Peyer's patch (tissue), 4 donors: ENCODE measurements at regions not wholly inside any gene's neighbourhood (a gene's known extent, or its start where the extent isn't known, plus 50 kb on each side); places are given as distances from the start of the nearest gene placed in this dataset.

Experiments
- DNase-seq, 3 donors: peaks; one replicate each; pipeline ENCODE4 v3.0.0-alpha.2; 2017 to 2019
- H3K27ac ChIP-seq, 4 donors: fragments of 200-600 bp; sonication (generic); one replicate each; pipeline ENCODE4 v1.5.1; 2016 to 2019
- H3K27me3 ChIP-seq, 2 donors: fragments of 200-600 bp; sonication (generic); one replicate each; pipeline ENCODE4 v1.5.1; 2019
- H3K36me3 ChIP-seq, 3 donors: fragments of 200-600 bp; sonication (generic); one replicate each; pipeline ENCODE4 v1.5.1; 2016 to 2019
- H3K4me1 ChIP-seq, 4 donors: fragments of 200-600 bp; sonication (generic); one replicate each; pipeline ENCODE4 v1.5.1; 2016 to 2019
- H3K4me3 ChIP-seq, 4 donors: fragments of 200-600 bp; sonication (generic); 1 replicate in 3 of 4; 2 replicates in 1 of 4; pipeline ENCODE4 v1.5.1; 2016 to 2019; ENCODE audit warnings: mild to moderate bottlenecking in 1 of 4
- H3K9me3 ChIP-seq, 4 donors: fragments of 200-600 bp; sonication (generic); one replicate each; pipeline ENCODE4 v1.5.1; 2016 to 2019; ENCODE audit warnings: mild to moderate bottlenecking in 1 of 4
- POLR2A ChIP-seq, 2 donors: fragments of 450-650 bp; IDR thresholded peaks; one replicate each; pipeline ENCODE4 v1.5.1; 2017; ENCODE audit warnings: antibody characterized with exemption in 2 of 2, mild to moderate bottlenecking in 2 of 2, moderate library complexity in 2 of 2
- TF ChIP-seq, protein P1 (sequence below), 6 experiments: fragments of 450-650 bp in 4 of 6; fragments of 200-600 bp in 2 of 6; sonication (generic) in 1 of 6; IDR thresholded peaks; one replicate each; pipeline ENCODE4 v1.5.1; 2017 to 2019; ENCODE audit warnings: antibody characterized with exemption in 6 of 6, mild to moderate bottlenecking in 3 of 6, moderate library complexity in 1 of 6

DNA sequence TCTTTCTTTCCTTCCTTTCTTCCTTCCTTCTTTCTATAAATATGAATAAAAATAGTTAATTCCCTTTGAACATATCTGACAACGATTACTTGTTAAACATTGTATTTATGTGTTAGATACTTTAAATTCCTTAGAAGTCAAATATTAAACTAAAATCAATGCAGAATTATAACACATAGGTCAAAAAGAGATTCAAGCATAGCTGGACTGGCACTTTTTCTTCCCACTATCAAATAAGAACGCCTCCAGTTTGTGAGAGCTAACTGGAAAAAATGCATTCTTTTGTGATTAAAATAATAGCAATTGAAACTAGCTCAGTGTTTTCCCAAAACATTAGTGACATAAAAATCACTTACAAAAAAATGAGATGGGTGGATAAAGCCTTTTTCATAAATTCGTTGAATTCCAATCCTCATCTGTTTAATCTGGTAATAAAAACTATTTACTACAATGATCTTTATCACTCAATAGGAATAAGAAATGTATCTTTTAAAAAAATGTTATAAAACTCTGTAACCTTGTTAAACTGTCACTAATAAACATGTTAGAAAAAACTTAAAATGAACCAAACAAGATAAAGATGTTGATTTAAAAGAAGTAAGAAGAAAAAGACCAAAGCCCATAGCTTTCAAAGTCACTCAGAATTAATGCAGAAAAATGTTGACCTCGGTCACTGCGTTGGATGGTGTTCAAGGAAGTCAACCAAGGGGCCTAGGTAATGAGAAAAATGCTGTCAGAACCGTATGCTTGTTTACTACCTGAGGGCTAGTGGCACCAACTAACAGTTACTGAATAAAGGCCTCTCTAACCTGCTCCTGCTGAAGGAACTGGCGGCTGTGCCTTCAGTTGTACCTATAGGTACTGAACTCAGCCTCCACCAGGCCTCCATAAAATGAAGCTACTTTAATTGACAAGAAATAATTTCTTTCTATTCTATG is 1039.5 kb upstream of the SLC10A2 start:
- no peak for DNase-seq
- Histone ChIP-seq H3K36me3 (no peaks in the 10 kb centered on the region), H3K27me3 (no peaks in the 10 kb centered on the region), H3K27ac (no peak overlapping the region), H3K4me3 (no peak overlapping the region), H3K9me3 (no peaks in the 10 kb centered on the region), H3K4me1 (no peaks in the 10 kb centered on the region)
- no peak for TF ChIP-seq POLR2A (IDR thresholded peaks at IDR 0.05)
- TF ChIP-seq, protein P1, sequence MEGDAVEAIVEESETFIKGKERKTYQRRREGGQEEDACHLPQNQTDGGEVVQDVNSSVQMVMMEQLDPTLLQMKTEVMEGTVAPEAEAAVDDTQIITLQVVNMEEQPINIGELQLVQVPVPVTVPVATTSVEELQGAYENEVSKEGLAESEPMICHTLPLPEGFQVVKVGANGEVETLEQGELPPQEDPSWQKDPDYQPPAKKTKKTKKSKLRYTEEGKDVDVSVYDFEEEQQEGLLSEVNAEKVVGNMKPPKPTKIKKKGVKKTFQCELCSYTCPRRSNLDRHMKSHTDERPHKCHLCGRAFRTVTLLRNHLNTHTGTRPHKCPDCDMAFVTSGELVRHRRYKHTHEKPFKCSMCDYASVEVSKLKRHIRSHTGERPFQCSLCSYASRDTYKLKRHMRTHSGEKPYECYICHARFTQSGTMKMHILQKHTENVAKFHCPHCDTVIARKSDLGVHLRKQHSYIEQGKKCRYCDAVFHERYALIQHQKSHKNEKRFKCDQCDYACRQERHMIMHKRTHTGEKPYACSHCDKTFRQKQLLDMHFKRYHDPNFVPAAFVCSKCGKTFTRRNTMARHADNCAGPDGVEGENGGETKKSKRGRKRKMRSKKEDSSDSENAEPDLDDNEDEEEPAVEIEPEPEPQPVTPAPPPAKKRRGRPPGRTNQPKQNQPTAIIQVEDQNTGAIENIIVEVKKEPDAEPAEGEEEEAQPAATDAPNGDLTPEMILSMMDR (IDR thresholded peaks at IDR 0.05), result no peak

DNA sequence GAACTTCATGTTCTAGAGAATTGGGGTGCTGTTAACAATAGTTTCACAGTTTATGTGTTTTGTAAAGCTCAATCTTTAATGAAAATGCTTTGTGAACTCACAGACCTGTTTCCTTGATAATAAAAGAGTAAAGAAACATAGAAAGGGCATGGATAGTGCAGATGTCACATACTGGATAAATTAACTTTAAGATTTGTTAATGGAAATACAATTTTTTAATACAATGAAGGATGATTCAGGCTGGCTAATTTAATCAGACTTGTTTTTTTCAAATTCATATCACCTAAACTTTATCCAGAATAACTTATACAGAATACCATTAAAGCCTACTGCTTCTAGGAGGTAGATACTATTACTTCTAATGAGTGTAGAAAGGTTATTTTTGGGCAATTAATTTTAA is 1033.5 kb upstream of the SLC10A2 start:
- no peaks in the 10 kb centered on the region for H3K4me1 ChIP-seq
- DNase-seq, result no peak
- no peaks in the 10 kb centered on the region for H3K9me3 ChIP-seq
- TF ChIP-seq, protein P1 (IDR thresholded peaks at IDR 0.05), result no peak
- no peak for TF ChIP-seq POLR2A (IDR thresholded peaks at IDR 0.05)
- no peaks in the 10 kb centered on the region for H3K36me3 ChIP-seq
- no peak overlapping the region for H3K4me3 ChIP-seq
- H3K27me3 ChIP-seq, result no peaks in the 10 kb centered on the region
- H3K27ac ChIP-seq, result no peak overlapping the region

DNA sequence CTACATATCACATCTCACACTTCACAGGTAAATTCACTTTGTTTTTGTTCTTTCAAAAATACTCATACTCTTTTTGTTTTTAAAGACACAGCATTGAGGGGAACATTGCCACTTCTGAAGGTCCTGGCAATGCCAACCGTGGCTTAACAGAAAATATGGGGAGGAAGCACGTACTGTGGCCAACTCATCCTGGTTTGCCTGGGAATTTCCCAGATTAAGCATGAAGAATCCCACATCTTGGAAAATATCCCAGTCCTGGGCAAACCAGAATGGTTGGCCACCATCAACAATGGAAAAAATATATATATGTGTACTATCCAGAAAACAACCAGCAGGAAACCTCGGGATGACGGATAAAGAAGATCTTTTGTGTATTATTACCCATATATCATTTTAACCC is 1032.2 kb upstream of the SLC10A2 start:
- Histone ChIP-seq H3K4me3 (no peak overlapping the region), H3K27ac (no peak overlapping the region), H3K4me1 (no peaks in the 10 kb centered on the region), H3K27me3 (no peaks in the 10 kb centered on the region), H3K36me3 (no peaks in the 10 kb centered on the region), H3K9me3 (no peaks in the 10 kb centered on the region)
- DNase-seq, result no peak
- no peak for TF ChIP-seq POLR2A (IDR thresholded peaks at IDR 0.05)
- TF ChIP-seq, protein P1 (IDR thresholded peaks at IDR 0.05), result no peak

DNA sequence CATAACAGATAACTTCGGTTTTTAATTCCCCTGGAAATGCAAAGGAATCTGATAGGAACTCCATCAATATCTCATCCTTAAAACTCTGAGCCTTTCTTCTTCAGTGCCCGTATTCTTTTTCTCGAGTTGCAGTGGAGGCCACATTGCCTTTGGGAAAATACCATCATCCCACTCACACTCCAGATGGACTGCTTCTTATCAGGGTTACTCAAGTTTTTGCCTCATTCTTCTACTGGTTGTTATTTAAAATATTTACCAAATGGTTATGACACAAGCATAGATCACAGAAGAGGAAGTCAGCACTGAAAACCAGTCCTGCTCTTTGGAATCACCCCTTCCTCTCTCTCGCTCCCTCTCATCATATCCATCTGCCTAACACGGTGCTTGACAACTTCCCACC is 1020.5 kb upstream of the SLC10A2 start:
- no peaks in the 10 kb centered on the region for H3K9me3 ChIP-seq
- no peaks in the 10 kb centered on the region for H3K4me1 ChIP-seq
- no peaks in the 10 kb centered on the region for H3K27me3 ChIP-seq
- H3K27ac ChIP-seq, result no peak overlapping the region
- TF ChIP-seq, protein P1 (IDR thresholded peaks at IDR 0.05), result no peak
- TF ChIP-seq POLR2A (IDR thresholded peaks at IDR 0.05), result no peak
- no peaks in the 10 kb centered on the region for H3K36me3 ChIP-seq
- DNase-seq, result no peak
- no peak overlapping the region for H3K4me3 ChIP-seq

DNA sequence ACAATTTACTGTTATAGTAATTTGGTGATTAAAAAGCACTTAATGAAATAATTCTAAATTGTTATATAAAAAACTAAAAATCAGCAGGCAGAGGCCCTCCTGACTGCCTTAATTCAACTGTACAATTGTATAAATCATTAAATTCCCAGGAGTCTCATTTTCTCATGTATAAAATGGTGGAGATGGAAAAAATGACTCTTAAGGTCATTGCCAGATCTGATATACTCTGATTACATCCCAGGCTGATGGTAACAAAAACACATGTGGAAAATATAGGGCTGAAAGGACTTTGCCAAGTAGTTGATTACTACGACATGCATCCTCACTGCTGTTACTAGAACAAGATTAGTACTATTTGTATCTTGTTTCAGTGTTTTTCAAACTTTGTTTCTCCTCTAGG is 1020.0 kb upstream of the SLC10A2 start:
- H3K27me3 ChIP-seq, result no peaks in the 10 kb centered on the region
- no peaks in the 10 kb centered on the region for H3K4me1 ChIP-seq
- H3K27ac ChIP-seq, result no peak overlapping the region
- no peaks in the 10 kb centered on the region for H3K36me3 ChIP-seq
- H3K9me3 ChIP-seq, result no peaks in the 10 kb centered on the region
- DNase-seq, result no peak
- H3K4me3 ChIP-seq, result no peak overlapping the region
- no peak for TF ChIP-seq POLR2A (IDR thresholded peaks at IDR 0.05)
- TF ChIP-seq, protein P1 (IDR thresholded peaks at IDR 0.05), result no peak
